Upper lobe of left lung (tissue), 4 donors: ENCODE measurements at regions not wholly inside any gene's neighbourhood (a gene's known extent, or its start where the extent isn't known, plus 50 kb on each side); places are given as distances from the start of the nearest gene placed in this dataset.

Source experiments
- EP300 ChIP-seq, 4 donors: sonication (generic); formaldehyde crosslinking; IDR thresholded peaks; one replicate each; pipeline ENCODE4 v1.5.1; 2017; ENCODE audit warnings: antibody characterized with exemption in 4 of 4, control low read depth in 2 of 4
- TF ChIP-seq, protein P1 (sequence below), 6 experiments: fragments of 450-650 bp in 4 of 6; fragments of 200-600 bp in 2 of 6; sonication (generic) in 2 of 6; IDR thresholded peaks; one replicate each; pipeline ENCODE4 v1.5.1; 2016 to 2019; ENCODE audit warnings: antibody characterized with exemption in 6 of 6

DNA sequence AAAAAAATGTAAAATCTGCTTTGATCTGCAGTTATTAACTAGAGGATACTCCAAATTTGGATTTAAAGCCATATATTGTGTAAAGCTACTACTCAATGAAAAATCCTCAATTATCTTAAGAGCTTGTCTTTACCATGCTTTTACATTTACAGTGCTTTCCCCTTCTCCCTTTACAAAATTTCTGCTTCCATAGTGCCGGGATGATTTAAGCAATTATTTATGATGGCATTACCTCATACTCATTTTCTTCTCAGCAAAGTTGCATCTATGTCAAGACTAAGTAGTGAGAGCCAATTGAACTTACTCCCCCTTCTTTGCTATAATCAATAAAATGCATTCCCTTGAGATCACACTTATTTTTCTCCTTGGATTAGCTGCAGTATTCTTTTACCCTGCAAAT lies 505.4 kb upstream of the AGA start:
- TF ChIP-seq, protein P1, sequence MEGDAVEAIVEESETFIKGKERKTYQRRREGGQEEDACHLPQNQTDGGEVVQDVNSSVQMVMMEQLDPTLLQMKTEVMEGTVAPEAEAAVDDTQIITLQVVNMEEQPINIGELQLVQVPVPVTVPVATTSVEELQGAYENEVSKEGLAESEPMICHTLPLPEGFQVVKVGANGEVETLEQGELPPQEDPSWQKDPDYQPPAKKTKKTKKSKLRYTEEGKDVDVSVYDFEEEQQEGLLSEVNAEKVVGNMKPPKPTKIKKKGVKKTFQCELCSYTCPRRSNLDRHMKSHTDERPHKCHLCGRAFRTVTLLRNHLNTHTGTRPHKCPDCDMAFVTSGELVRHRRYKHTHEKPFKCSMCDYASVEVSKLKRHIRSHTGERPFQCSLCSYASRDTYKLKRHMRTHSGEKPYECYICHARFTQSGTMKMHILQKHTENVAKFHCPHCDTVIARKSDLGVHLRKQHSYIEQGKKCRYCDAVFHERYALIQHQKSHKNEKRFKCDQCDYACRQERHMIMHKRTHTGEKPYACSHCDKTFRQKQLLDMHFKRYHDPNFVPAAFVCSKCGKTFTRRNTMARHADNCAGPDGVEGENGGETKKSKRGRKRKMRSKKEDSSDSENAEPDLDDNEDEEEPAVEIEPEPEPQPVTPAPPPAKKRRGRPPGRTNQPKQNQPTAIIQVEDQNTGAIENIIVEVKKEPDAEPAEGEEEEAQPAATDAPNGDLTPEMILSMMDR (IDR thresholded peaks at IDR 0.05) = no peak
- TF ChIP-seq EP300 (IDR thresholded peaks at IDR 0.05) = no peak
